Natural killer cell (primary cell): ENCODE measurements at regions not wholly inside any gene's neighbourhood (a gene's known extent, or its start where the extent isn't known, plus 50 kb on each side); places are given as distances from the start of the nearest gene placed in this dataset.

Experiments
- ATAC-seq, 3 donors: fragments of 150-1000 bp in 2 of 3; fragments of 200-7000 bp in 1 of 3; cut with Tn5 transposase; 1 replicate in 1 of 3; 2 replicates in 2 of 3; pipeline ENCODE4 v1.10.0; 2021; ENCODE audit warnings: mild to moderate bottlenecking in 2 of 3, moderate library complexity in 2 of 3
- DNase-seq, 2 donors: peaks; one replicate each; pipeline versions ENCODE4 v3.0.0 to v3.0.0-alpha.2; 2013 to 2021; ENCODE audit warnings: mixed read lengths in 1 of 2
- H3K27ac ChIP-seq: one replicate; pipeline ENCODE4 v1.5.1; 2013; ENCODE audit warnings: mild to moderate bottlenecking, low read length
- H3K27me3 ChIP-seq: one replicate; pipeline ENCODE4 v1.6.1; 2013; ENCODE audit warnings: low read length; ENCODE audit not compliant: control insufficient read depth, insufficient read depth
- H3K36me3 ChIP-seq: one replicate; pipeline ENCODE4 v1.6.1; 2013; ENCODE audit warnings: low read length; ENCODE audit not compliant: control insufficient read depth, insufficient read depth
- H3K4me1 ChIP-seq: one replicate; pipeline ENCODE4 v1.6.1; 2013; ENCODE audit warnings: low read length; ENCODE audit not compliant: control insufficient read depth, insufficient read depth
- H3K4me3 ChIP-seq: one replicate; pipeline ENCODE4 v1.5.1; 2013; ENCODE audit warnings: low read length
- H3K9me3 ChIP-seq: one replicate; pipeline ENCODE4 v1.6.1; 2013; ENCODE audit warnings: low read length; ENCODE audit not compliant: control insufficient read depth, insufficient read depth
- H3K27ac Mint-ChIP-seq, 2 donors: one replicate each; pipeline ENCODE4 v1.8.0; 2022; ENCODE audit warnings: mild to moderate bottlenecking in 2 of 2, mixed read lengths in 2 of 2, moderate library complexity in 1 of 2
- H3K27me3 Mint-ChIP-seq, 2 donors: one replicate each; pipeline ENCODE4 v1.8.0; 2022; ENCODE audit warnings: low read depth in 2 of 2, mixed read lengths in 2 of 2
- H3K36me3 Mint-ChIP-seq: one replicate; pipeline ENCODE4 v1.8.0; 2022; ENCODE audit warnings: mixed read lengths
- H3K4me1 Mint-ChIP-seq, 2 donors: one replicate each; pipeline ENCODE4 v1.8.0; 2022; ENCODE audit warnings: mixed read lengths in 2 of 2
- H3K4me3 Mint-ChIP-seq: one replicate; pipeline ENCODE4 v1.8.0; 2022; ENCODE audit warnings: mild to moderate bottlenecking, moderate library complexity, mixed read lengths
- H3K9me3 Mint-ChIP-seq, 2 donors: one replicate each; pipeline ENCODE4 v1.8.0; 2022; ENCODE audit warnings: mixed read lengths in 2 of 2
- WGBS: methylation state at CpG from one replicate; pipeline ENCODE4 v1.1.7; 2013; ENCODE audit warnings: missing lambda C conversion rate; ENCODE audit not compliant: insufficient coverage; 5-methylcytosine and 5-hydroxymethylcytosine counted together
- intact Hi-C: fragments of 100-400 bp; cut with micrococcal nuclease; formaldehyde crosslinking; loops from one replicate; pipeline ENCODE4 v1.14.2; 2022
- TF ChIP-seq, protein P1 (sequence below): fragments of 200-600 bp; IDR thresholded peaks from one replicate; pipeline ENCODE4 v1.8.0; 2022; ENCODE audit warnings: antibody characterized with exemption

DNA sequence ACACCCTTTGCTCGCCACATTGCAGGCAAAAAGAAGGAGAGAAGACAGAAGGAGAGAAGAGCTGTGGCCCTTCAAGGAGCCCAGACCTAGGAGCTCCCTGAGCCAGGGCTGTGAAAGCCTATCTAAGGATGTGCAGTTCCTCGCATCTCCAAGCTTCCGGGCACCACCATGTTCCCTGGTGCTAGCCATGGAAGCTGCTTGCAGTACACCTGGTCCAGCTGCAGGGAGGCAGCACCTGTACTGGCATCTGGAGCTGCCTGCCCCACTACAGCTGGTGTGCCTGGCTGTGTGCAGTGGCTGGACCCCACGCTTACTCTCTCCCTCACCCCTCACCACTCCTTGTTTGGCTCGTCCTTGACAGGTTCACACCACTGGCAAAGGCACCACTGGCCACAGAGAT lies 1111.8 kb upstream of the POT1 start:
- DNase-seq (no peak), ATAC-seq (no peak)
- Histone ChIP-seq H3K4me3 (no peak overlapping the region), H3K9me3 (peaks cover 11% of the 10 kb centered on the region), H3K36me3 (no peaks in the 10 kb centered on the region), H3K4me1 (no peaks in the 10 kb centered on the region), H3K27ac (no peak overlapping the region), H3K27me3 (no peaks in the 10 kb centered on the region)
- Mint-ChIP-seq H3K9me3 (peaks cover 5 to 6% of the 10 kb centered on the region in 2 donors), H3K4me1 (no peaks in the 10 kb centered on the region), H3K36me3 (no peaks in the 10 kb centered on the region), H3K27me3 (no peaks in the 10 kb centered on the region), H3K4me3 (no peak overlapping the region), H3K27ac (no peak overlapping the region)
- intact Hi-C loops = no loop called here
- TF ChIP-seq, protein P1, sequence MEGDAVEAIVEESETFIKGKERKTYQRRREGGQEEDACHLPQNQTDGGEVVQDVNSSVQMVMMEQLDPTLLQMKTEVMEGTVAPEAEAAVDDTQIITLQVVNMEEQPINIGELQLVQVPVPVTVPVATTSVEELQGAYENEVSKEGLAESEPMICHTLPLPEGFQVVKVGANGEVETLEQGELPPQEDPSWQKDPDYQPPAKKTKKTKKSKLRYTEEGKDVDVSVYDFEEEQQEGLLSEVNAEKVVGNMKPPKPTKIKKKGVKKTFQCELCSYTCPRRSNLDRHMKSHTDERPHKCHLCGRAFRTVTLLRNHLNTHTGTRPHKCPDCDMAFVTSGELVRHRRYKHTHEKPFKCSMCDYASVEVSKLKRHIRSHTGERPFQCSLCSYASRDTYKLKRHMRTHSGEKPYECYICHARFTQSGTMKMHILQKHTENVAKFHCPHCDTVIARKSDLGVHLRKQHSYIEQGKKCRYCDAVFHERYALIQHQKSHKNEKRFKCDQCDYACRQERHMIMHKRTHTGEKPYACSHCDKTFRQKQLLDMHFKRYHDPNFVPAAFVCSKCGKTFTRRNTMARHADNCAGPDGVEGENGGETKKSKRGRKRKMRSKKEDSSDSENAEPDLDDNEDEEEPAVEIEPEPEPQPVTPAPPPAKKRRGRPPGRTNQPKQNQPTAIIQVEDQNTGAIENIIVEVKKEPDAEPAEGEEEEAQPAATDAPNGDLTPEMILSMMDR = no peak
- WGBS = 82% methylated on average over 5 of the region's 5 CpGs

DNA sequence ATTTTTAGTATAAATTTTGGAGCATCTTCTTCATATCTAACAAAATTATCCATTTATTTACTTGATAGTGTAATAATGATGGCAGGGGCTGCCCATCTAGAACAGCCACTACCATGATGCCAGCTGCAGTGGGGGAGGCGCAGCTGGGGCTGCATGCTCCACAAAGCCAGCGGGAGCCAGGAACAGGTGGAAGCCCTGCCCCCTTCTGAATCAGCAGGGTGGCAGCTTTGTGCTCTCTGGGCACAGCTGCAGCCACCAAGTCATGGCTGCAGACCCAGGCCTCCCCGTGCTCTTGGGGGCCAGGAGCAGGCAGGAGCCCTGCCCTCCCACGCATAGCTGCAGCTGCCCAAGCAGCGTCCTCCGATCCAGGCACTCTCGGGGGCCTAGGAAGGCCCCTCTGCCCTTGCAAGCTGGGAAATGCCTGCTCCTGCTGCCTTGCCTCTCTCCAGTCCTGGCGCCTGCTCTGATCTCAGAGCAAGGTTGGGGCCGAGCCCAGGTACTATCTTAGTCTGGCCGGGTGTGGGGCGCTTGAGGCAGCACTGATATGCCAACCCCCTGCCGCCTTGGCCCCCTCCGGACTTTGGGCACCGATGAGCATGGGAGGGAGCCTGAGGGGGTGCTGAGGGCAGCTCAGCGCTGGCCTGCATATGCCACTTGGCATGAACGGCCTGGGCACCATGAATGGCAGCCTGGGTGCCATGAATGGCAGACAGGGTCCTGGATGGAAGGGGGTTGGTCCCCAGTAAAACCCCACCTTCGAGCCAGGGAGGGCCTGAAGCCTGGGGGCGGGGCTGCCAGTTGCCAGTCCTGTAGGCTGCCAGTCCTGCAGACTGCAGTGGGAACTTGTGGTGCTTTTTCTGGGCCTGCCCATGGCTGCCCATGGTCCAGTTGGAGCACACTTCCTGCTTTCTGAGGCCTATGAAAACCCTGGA lies 1110.8 kb upstream of the POT1 start:
- no peak overlapping the region for H3K4me3 Mint-ChIP-seq
- peaks cover 5 to 6% of the 10 kb centered on the region in 2 donors for H3K9me3 Mint-ChIP-seq
- H3K36me3 ChIP-seq = no peaks in the 10 kb centered on the region
- no peak overlapping the region for H3K27ac Mint-ChIP-seq
- H3K27ac ChIP-seq = no peak overlapping the region
- DNase-seq = no peak
- H3K9me3 ChIP-seq = peaks cover 11% of the 10 kb centered on the region
- no peaks in the 10 kb centered on the region for H3K27me3 ChIP-seq
- no peaks in the 10 kb centered on the region for H3K27me3 Mint-ChIP-seq
- no peaks in the 10 kb centered on the region for H3K4me1 ChIP-seq
- ATAC-seq = no peak
- no peaks in the 10 kb centered on the region for H3K36me3 Mint-ChIP-seq
- TF ChIP-seq, protein P1 = no peak
- no peaks in the 10 kb centered on the region for H3K4me1 Mint-ChIP-seq
- 76% methylated on average over 18 of the region's 18 CpGs for WGBS
- intact Hi-C loops = no loop called here
- H3K4me3 ChIP-seq = no peak overlapping the region

DNA sequence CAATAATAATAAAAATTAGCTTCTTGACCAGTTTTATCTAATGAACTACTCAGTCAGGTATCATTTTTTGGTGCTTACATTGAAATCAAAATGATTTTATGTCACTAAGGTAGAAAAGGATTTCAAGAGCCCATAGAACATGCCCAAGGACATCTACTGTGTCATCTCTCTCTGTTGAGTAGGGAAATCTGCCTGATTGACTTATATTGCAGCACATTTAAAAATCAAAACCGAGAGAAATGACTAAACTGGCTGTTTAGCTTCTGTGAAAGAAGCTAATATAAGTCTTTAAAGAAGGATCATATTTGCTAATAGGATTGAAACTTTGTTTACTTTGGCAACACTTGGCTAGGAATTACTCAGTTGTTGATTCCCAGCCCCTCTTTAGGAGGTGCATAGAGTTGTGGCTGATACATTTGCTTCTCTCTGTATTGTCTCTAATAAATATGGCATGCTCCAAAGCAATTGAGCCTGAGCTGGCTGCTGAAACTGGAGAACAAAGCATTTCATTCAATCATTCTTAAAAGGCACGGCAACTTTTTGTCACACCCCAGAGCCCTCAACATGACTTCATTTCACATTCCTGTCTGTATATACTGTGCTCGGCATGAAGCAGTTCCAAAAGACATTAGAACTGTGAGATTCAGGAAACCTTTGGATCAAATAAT lies 1096.9 kb upstream of the POT1 start:
- no peak for DNase-seq
- Mint-ChIP-seq H3K27me3 (no peaks in the 10 kb centered on the region), H3K4me3 (no peak overlapping the region), H3K27ac (no peak overlapping the region), H3K9me3 (peaks cover 3 to 9% of the 10 kb centered on the region in 2 donors), H3K36me3 (no peaks in the 10 kb centered on the region), H3K4me1 (no peaks in the 10 kb centered on the region)
- no peak for ATAC-seq
- Histone ChIP-seq H3K27ac (no peak overlapping the region), H3K36me3 (no peaks in the 10 kb centered on the region), H3K4me1 (no peaks in the 10 kb centered on the region), H3K9me3 (no peaks in the 10 kb centered on the region), H3K4me3 (no peak overlapping the region), H3K27me3 (no peaks in the 10 kb centered on the region)
- 63% methylated on average over 3 of the region's 3 CpGs for WGBS
- intact Hi-C loops = no loop called here
- TF ChIP-seq, protein P1 = no peak
